Right lobe of liver (tissue), 6 donors: ENCODE measurements at regions not wholly inside any gene's neighbourhood (a gene's known extent, or its start where the extent isn't known, plus 50 kb on each side); places are given as distances from the start of the nearest gene placed in this dataset.

Experiments used
- ATAC-seq, 4 donors: fragments of 200-7000 bp; cut with Tn5 transposase; one replicate each; pipeline ENCODE4 v1.9.1; 2020; ENCODE audit warnings: mild to moderate bottlenecking in 4 of 4, moderate library complexity in 4 of 4
- DNase-seq, 3 donors: peaks; one replicate each; pipeline ENCODE4 v3.0.0-alpha.2; 2020
- H3K27ac ChIP-seq, 3 donors: fragments of 200-600 bp; one replicate each; pipeline ENCODE4 v1.8.0; 2022
- H3K27me3 ChIP-seq, 2 donors: fragments of 200-600 bp; one replicate each; pipeline ENCODE4 v1.8.0; 2022
- H3K36me3 ChIP-seq, 4 donors: fragments of 200-600 bp; sonication (generic) in 1 of 4; one replicate each; pipeline versions ENCODE4 v1.5.1 to v1.8.0; 2017 to 2022; ENCODE audit warnings: control low read depth in 1 of 4
- H3K4me1 ChIP-seq, 4 donors: fragments of 200-600 bp; sonication (generic) in 1 of 4; one replicate each; pipeline versions ENCODE4 v1.5.1 to v1.8.0; 2017 to 2022; ENCODE audit warnings: control low read depth in 1 of 4
- H3K4me3 ChIP-seq, 3 donors: fragments of 200-600 bp; one replicate each; pipeline ENCODE4 v1.8.0; 2022
- H3K9me3 ChIP-seq, 4 donors: fragments of 200-600 bp; sonication (generic) in 1 of 4; one replicate each; pipeline versions ENCODE4 v1.5.1 to v1.8.0; 2017 to 2022; ENCODE audit warnings: control low read depth in 1 of 4
- POLR2A ChIP-seq: fragments of 450-650 bp; IDR thresholded peaks from one replicate; pipeline ENCODE4 v1.6.1; 2017; ENCODE audit warnings: antibody characterized with exemption, mild to moderate bottlenecking
- WGBS: methylation state at CpG from one replicate; pipeline ENCODE4 v1.1.6; 2018; ENCODE audit warnings: low coverage, low lambda C conversion rate; ENCODE audit not compliant: insufficient coverage; ENCODE audit errors: missing lambda C conversion rate; 5-methylcytosine and 5-hydroxymethylcytosine counted together
- intact Hi-C, 2 donors: fragments of 100-400 bp; cut with DNase I; formaldehyde crosslinking; loops; one replicate each; pipeline versions ENCODE4 v1.11.2 to v1.14.1; 2022
- TF ChIP-seq, protein P1 (sequence below), 4 donors: fragments of 200-600 bp in 3 of 4; fragments of 450-650 bp in 1 of 4; IDR thresholded peaks; one replicate each; pipeline versions ENCODE4 v1.5.1 to v1.8.0; 2016 to 2022; ENCODE audit warnings: antibody characterized with exemption in 4 of 4, mild to moderate bottlenecking in 2 of 4
- donor health status: DM: no; HTN: yes; CAD: no.
- donor health status: DM: no; HTN: no; CAD: no.
- donor health status: DM: no; HTN: no; CAD: no.
- donor health status: DM: no; HTN: yes; CAD: no.
- donor health status: DM: no; HTN: yes; CAD: no.

- intact Hi-C loops: no loop called here
- Histone ChIP-seq H3K27ac (no peak overlapping the region), H3K27me3 (no peaks in the 10 kb centered on the region), H3K4me1 (no peaks in the 10 kb centered on the region), H3K4me3 (no peak overlapping the region), H3K9me3 (no peaks in the 10 kb centered on the region), H3K36me3 (no peaks in the 10 kb centered on the region)
- no peak for DNase-seq
- TF ChIP-seq, protein P1, sequence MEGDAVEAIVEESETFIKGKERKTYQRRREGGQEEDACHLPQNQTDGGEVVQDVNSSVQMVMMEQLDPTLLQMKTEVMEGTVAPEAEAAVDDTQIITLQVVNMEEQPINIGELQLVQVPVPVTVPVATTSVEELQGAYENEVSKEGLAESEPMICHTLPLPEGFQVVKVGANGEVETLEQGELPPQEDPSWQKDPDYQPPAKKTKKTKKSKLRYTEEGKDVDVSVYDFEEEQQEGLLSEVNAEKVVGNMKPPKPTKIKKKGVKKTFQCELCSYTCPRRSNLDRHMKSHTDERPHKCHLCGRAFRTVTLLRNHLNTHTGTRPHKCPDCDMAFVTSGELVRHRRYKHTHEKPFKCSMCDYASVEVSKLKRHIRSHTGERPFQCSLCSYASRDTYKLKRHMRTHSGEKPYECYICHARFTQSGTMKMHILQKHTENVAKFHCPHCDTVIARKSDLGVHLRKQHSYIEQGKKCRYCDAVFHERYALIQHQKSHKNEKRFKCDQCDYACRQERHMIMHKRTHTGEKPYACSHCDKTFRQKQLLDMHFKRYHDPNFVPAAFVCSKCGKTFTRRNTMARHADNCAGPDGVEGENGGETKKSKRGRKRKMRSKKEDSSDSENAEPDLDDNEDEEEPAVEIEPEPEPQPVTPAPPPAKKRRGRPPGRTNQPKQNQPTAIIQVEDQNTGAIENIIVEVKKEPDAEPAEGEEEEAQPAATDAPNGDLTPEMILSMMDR (IDR thresholded peaks at IDR 0.05): no peak
- TF ChIP-seq POLR2A: no peak
- no peak for ATAC-seq
- 25% methylated on average over 7 of the region's 10 CpGs for WGBS
These were observed 187.8 kb downstream of the MIAT start for GRCh38 chr22:26845021-26845743.

DNA sequence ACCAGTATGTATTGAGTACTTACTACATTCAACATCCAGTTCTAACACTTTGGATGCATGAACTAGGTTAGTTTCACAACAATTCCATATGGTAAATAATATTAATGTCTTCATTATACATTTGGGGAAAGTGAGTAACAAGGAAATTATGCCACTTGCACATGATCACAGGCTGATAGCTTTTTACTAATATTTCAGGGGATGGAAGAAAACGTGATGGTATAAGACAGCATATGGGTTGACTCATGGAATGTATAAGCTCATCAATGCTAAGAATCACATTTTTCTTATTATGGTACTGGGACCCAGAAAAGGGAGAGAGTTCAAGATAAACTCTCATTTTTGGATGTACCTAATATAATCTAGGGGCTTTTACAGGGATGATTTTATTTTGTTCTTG, 188.7 kb downstream of the MIAT start:
- no peak for TF ChIP-seq POLR2A
- TF ChIP-seq, protein P1 (IDR thresholded peaks at IDR 0.05): no peak
- WGBS: 45% methylated on average over 1 of the region's 1 CpG
- intact Hi-C loops: no loop called here
- H3K36me3 ChIP-seq: no peaks in the 10 kb centered on the region
- H3K27me3 ChIP-seq: no peaks in the 10 kb centered on the region
- DNase-seq (no peak), ATAC-seq (no peak)
- no peak overlapping the region for H3K4me3 ChIP-seq
- H3K9me3 ChIP-seq: no peaks in the 10 kb centered on the region
- H3K4me1 ChIP-seq: no peaks in the 10 kb centered on the region
- H3K27ac ChIP-seq: no peak overlapping the region

DNA sequence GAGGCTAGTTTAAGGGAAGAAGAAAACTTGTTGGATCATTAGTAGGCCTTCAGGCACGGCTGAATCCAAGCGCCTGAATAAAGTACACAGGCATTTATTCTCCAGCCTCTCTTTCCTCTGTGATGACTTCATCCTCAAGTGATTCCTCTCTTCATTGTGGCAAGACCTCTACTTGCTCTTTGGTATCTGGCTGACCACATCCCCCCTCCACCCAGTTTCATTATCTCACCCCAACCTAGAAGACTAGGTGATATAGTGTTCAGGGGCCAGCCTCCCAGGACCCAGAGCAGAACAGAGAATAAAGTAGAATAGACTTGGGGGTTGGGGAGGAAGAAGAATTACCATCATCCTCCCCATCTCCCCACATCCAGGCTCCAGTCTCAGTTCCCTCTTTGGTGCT, 189.3 kb downstream of the MIAT start:
- H3K9me3 ChIP-seq: no peaks in the 10 kb centered on the region
- no peak overlapping the region for H3K4me3 ChIP-seq
- H3K27ac ChIP-seq: no peak overlapping the region
- TF ChIP-seq, protein P1 (IDR thresholded peaks at IDR 0.05): no peak
- H3K27me3 ChIP-seq: no peaks in the 10 kb centered on the region
- no peaks in the 10 kb centered on the region for H3K36me3 ChIP-seq
- H3K4me1 ChIP-seq: no peaks in the 10 kb centered on the region
- 94% methylated on average over 2 of the region's 2 CpGs for WGBS
- intact Hi-C loops: no loop called here
- ATAC-seq (no peak), DNase-seq (no peak)

GRCh38 chr22:26847046-26847445, 189.7 kb downstream of the MIAT start:
- Histone ChIP-seq H3K27ac (no peak overlapping the region), H3K27me3 (no peaks in the 10 kb centered on the region), H3K4me1 (no peaks in the 10 kb centered on the region), H3K36me3 (no peaks in the 10 kb centered on the region), H3K4me3 (no peak overlapping the region), H3K9me3 (no peaks in the 10 kb centered on the region)
- intact Hi-C loops: no loop called here
- no peak for ATAC-seq
- no peak for TF ChIP-seq POLR2A
- TF ChIP-seq, protein P1 (IDR thresholded peaks at IDR 0.05): no peak
- 40% methylated on average over 4 of the region's 5 CpGs for WGBS
- DNase-seq: no peak
